Stimulated activated naive B cell treated with anti-CD40 and anti-IgM and Interleukin-4, amounts not matched to agents 10 μg/mL and 1 μg/mL and 100 μg/mL, for 72 hours (primary cell): ENCODE measurements at regions not wholly inside any gene's neighbourhood (a gene's known extent, or its start where the extent isn't known, plus 50 kb on each side); places are given as distances from the start of the nearest gene placed in this dataset.

Experiments used
- ATAC-seq, 2 donors: fragments of 150-1000 bp; cut with Tn5 transposase; replicated peaks; 2 replicates each; pipeline ENCODE4 v1.10.0; 2021; ENCODE audit warnings: moderate library complexity in 1 of 2
- DNase-seq: peaks from one replicate; pipeline ENCODE4 v3.0.0; 2021
- H3K27ac Mint-ChIP-seq: one replicate; pipeline ENCODE4 v1.8.0; 2022; ENCODE audit warnings: mild to moderate bottlenecking, mixed read lengths
- H3K27me3 Mint-ChIP-seq, 2 donors: one replicate each; pipeline ENCODE4 v1.8.0; 2022; ENCODE audit warnings: mixed read lengths in 2 of 2
- H3K36me3 Mint-ChIP-seq, 2 donors: one replicate each; pipeline ENCODE4 v1.8.0; 2022; ENCODE audit warnings: mixed read lengths in 2 of 2, mild to moderate bottlenecking in 1 of 2
- H3K4me1 Mint-ChIP-seq, 2 donors: one replicate each; pipeline ENCODE4 v1.8.0; 2022; ENCODE audit warnings: mixed read lengths in 2 of 2, mild to moderate bottlenecking in 1 of 2
- H3K4me3 Mint-ChIP-seq, 2 donors: one replicate each; pipeline ENCODE4 v1.8.0; 2022; ENCODE audit warnings: mild to moderate bottlenecking in 2 of 2, mixed read lengths in 2 of 2, moderate library complexity in 1 of 2
- H3K9me3 Mint-ChIP-seq, 2 donors: one replicate each; pipeline ENCODE4 v1.8.0; 2022; ENCODE audit warnings: mixed read lengths in 2 of 2, mild to moderate bottlenecking in 1 of 2

DNA sequence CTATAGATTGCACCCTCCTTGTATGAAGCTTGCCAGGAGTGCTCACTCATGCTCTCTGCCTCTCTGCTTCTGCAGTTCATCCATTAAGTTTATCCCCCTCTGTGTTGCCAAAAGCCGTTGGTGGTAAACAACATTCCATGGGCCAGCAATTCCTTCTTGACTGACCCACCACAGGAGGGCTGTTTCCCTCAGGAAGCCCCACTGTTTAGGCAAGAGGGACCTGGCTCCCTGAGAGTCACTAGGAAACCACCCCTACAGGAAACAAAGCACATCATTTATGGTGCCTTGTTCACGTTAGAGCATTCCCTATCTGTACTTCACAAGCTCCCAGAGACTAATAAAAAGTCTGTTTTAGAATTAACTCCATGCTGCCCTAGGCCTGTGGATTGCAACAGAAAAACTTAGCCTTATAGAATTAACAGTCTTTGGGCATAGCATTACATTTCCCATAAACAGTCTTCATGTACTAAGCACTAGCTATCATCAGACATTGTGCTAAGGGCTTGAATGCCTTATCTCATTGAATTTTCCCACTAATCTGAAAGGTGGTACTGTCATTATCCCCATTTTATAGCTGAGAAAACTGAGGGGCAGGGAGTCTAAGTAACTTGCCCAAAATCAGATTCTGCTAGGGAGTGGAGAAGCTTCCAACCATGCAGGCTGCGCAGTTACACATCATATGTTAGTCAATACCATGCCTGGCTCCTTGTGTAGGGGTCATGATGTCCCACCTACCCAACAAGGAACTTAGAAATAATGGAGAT is 149.9 kb downstream of the SHQ1 start:
- H3K4me1 Mint-ChIP-seq: peaks cover 0 to 2% of the 10 kb centered on the region in 2 donors
- ATAC-seq (no peak), DNase-seq (no peak)
- no peak overlapping the region for H3K27ac Mint-ChIP-seq
- no peaks in the 10 kb centered on the region for H3K36me3 Mint-ChIP-seq
- H3K27me3 Mint-ChIP-seq: peaks cover 12 to 47% of the 10 kb centered on the region in 2 donors
- H3K9me3 Mint-ChIP-seq: no peaks in the 10 kb centered on the region
- H3K4me3 Mint-ChIP-seq: no peak overlapping the region

DNA sequence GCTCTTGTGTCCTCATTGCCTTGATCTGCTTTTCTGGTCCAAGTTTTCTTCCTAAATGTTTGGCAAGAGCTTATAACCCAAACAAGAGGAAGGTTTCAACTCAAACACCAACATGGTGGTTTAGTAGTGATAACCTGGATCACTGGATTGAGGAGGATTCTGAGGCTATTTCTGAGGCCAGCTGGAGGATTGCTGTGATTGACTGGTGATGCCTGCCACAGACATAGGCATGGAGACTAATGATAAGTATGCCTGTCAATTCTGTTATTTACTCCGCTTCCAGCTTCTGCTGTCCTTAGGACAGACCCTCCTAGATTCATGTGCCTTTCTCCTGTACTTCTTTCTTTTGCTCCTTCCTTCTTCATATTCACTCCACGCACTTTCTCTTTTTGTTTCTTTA is 150.5 kb downstream of the SHQ1 start:
- Mint-ChIP-seq H3K9me3 (no peaks in the 10 kb centered on the region), H3K4me3 (no peak overlapping the region), H3K4me1 (peaks cover 0 to 3% of the 10 kb centered on the region in 2 donors), H3K36me3 (no peaks in the 10 kb centered on the region), H3K27me3 (peaks cover 8 to 42% of the 10 kb centered on the region in 2 donors), H3K27ac (no peak overlapping the region)
- no peak for ATAC-seq
- no peak for DNase-seq

DNA sequence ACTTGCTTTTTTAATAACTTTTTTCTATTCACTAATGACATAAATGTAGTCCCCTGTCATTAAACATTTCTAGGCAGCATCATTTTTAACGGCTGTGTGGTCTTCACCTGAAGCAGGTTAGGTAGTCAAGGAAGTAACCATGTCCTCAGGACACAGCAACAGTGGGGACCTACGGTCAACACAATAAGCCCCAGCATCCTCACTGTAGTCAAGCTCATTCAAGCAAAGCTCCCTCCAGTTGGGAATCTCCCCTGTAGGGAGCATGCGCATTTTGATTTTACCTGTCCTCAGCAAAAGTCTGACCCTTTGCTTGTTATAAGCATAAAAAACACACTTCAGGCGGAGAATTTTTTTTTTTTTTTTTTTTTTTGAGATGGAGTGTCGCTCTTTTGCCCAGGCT is 151.4 kb downstream of the SHQ1 start:
- Mint-ChIP-seq H3K9me3 (no peaks in the 10 kb centered on the region), H3K4me3 (no peak overlapping the region), H3K27me3 (peaks cover 10 to 39% of the 10 kb centered on the region in 2 donors), H3K36me3 (peaks cover 0 to 3% of the 10 kb centered on the region in 2 donors), H3K27ac (no peak overlapping the region), H3K4me1 (peaks cover 0 to 3% of the 10 kb centered on the region in 2 donors)
- DNase-seq (no peak), ATAC-seq (no peak)

DNA sequence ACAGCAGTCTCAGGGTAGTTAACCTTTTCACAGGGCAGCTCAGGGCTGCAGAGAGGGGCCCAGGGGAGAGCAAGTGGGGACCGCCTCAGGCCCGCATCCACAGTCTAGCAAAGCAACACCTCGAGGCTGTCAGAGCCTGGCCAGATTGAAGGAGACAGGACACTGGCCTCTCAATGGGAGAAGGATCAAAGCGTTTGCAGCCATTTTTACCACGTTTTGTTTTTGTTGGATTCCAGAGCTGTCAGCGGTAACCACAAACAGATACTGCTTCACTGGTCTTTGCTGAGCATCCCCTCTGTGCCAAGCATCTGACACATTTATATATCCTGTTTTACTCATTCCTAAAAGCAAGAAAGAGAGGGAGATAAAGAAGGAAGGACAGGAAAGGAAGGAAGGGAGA is 153.8 kb downstream of the SHQ1 start:
- Mint-ChIP-seq H3K4me3 (no peak overlapping the region), H3K9me3 (no peaks in the 10 kb centered on the region), H3K36me3 (peaks cover 0 to 4% of the 10 kb centered on the region in 2 donors), H3K27me3 (peaks cover 5 to 27% of the 10 kb centered on the region in 2 donors), H3K27ac (no peak overlapping the region), H3K4me1 (peaks cover 0 to 2% of the 10 kb centered on the region in 2 donors)
- no peak for ATAC-seq
- no peak for DNase-seq

DNA sequence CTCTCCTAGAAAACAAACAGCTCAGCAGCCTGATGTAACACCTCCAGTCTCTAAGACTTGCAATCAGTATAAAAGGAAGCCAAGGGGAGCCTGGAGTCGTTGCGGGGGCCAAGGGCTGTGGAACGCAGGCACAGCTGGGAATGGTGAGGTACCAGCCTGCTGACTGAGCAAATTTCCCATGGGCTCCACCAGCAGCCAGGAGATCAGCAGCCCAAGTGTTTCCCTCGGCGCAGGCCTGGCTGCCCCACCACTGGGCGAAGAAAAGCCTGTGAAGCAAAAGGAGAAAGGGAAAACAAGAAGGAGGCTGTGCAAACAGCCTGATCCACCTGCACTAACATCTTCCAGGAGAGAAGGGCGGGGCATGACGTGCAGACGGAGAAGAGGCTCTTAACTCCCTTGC is 155.3 kb downstream of the SHQ1 start:
- peaks cover 2 to 6% of the 10 kb centered on the region in 2 donors for H3K4me1 Mint-ChIP-seq
- no peak for DNase-seq
- ATAC-seq: no peak
- H3K9me3 Mint-ChIP-seq: no peaks in the 10 kb centered on the region
- H3K27ac Mint-ChIP-seq: no peak overlapping the region
- no peak overlapping the region for H3K4me3 Mint-ChIP-seq
- H3K36me3 Mint-ChIP-seq: peaks cover 0 to 4% of the 10 kb centered on the region in 2 donors
- peaks cover 5 to 23% of the 10 kb centered on the region in 2 donors for H3K27me3 Mint-ChIP-seq

DNA sequence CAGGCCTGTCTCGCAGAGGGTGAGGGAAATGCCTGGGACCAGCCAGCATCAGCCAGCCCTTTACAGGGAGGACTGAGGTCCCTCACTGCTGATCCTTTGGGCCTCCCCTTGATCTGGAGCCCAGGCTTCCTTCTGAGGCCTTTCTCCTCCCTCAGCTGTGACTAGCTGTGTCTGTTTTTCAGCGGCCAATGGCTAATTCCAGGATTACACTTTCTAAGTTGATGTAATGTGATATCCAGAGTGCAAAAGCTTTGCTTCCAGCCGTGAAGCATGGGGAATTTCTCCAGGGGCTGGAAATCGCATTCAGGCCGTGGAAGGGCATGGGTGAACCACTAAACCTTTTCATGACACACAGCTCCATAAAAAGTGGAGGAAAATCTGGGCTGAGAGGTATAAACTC is 157.6 kb downstream of the SHQ1 start:
- DNase-seq: no peak
- ATAC-seq: no peak
- peaks cover 5 to 10% of the 10 kb centered on the region in 2 donors for H3K27me3 Mint-ChIP-seq
- no peaks in the 10 kb centered on the region for H3K9me3 Mint-ChIP-seq
- H3K4me3 Mint-ChIP-seq: no peak overlapping the region
- H3K36me3 Mint-ChIP-seq: peaks cover 0 to 4% of the 10 kb centered on the region in 2 donors
- H3K4me1 Mint-ChIP-seq: peaks cover 2 to 6% of the 10 kb centered on the region in 2 donors
- no peak overlapping the region for H3K27ac Mint-ChIP-seq

DNA sequence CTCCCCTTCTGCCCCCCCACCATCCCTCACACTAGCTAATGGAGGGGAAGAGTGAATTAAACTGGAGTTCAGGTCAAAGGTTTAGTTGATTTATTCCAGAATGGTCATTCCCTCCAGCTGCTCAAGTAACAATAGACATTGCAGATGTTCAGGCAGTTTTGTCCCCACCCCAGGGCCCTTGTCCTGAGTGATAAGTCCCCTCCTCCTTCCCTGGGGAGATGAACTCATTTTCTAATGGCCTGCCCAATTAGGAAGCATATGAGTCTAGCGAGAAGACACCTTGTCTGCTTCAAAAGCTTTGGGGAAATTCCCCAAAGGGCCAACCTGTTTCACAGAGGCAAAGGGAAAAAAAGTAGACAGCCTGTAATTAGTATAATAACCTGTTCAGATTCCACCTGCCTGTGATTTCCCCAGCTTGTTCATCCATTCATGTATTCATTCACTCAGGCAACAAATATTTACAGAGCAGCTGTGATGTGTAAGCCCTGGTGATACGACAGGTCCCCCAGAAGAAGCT is 165.3 kb downstream of the SHQ1 start:
- ATAC-seq (peak; percentile 85 to 87), DNase-seq (peak; percentile 47)
- Mint-ChIP-seq H3K36me3 (no peaks in the 10 kb centered on the region), H3K27ac (no peak overlapping the region), H3K9me3 (no peaks in the 10 kb centered on the region), H3K27me3 (peaks cover 23 to 26% of the 10 kb centered on the region in 2 donors), H3K4me3 (no peak overlapping the region), H3K4me1 (peaks cover 24 to 27% of the 10 kb centered on the region in 2 donors)

DNA sequence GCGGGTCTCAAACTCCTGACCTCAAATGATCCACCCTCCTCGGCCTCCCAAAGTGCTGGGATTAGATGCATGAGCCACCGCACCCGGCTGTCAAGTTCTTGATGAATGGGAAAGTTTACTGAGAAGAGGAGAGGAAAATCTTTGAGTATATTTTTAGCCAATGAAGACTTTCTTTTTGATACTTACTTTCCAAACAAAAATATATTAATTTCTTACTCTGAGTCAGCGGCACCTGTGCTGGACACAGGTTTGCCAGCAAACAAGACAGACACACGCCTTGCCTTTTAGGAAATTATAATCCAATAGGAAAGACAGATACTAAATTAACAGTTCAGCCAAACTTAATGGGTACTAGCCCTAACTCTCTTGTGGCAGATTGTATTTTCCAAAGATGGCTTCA is 166.6 kb downstream of the SHQ1 start:
- Mint-ChIP-seq H3K27ac (no peak overlapping the region), H3K4me1 (peaks cover 24 to 27% of the 10 kb centered on the region in 2 donors), H3K36me3 (no peaks in the 10 kb centered on the region), H3K9me3 (no peaks in the 10 kb centered on the region), H3K4me3 (no peak overlapping the region), H3K27me3 (peaks cover 32% of the 10 kb centered on the region in 2 donors)
- ATAC-seq: no peak
- no peak for DNase-seq

DNA sequence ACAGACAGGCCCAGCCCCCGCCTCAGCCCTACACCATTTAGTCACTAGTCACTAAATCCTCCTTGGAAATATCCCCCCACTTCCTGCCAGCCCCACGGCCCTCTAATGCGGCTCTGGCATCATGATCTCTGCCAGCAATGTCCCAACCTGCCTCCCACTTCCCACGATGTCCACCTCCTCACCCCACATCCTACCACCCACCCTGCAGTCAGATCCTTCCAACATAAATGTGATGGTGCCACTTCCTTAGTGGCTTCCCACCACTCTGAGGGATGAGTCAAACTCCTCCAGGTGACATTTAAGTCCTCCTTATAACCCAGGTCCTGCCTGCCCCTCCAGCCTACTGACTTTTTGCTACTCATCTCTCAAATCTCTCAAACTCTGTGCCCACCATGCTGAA is 167.5 kb downstream of the SHQ1 start:
- H3K27me3 Mint-ChIP-seq: peaks cover 32% of the 10 kb centered on the region in 2 donors
- H3K4me1 Mint-ChIP-seq: peaks cover 24 to 27% of the 10 kb centered on the region in 2 donors
- H3K36me3 Mint-ChIP-seq: no peaks in the 10 kb centered on the region
- peak overlapping the region in 1 of 2 donors; percentile 15 for H3K4me3 Mint-ChIP-seq
- peak overlapping the region; percentile 14 for H3K27ac Mint-ChIP-seq
- ATAC-seq (no peak), DNase-seq (no peak)
- no peaks in the 10 kb centered on the region for H3K9me3 Mint-ChIP-seq

DNA sequence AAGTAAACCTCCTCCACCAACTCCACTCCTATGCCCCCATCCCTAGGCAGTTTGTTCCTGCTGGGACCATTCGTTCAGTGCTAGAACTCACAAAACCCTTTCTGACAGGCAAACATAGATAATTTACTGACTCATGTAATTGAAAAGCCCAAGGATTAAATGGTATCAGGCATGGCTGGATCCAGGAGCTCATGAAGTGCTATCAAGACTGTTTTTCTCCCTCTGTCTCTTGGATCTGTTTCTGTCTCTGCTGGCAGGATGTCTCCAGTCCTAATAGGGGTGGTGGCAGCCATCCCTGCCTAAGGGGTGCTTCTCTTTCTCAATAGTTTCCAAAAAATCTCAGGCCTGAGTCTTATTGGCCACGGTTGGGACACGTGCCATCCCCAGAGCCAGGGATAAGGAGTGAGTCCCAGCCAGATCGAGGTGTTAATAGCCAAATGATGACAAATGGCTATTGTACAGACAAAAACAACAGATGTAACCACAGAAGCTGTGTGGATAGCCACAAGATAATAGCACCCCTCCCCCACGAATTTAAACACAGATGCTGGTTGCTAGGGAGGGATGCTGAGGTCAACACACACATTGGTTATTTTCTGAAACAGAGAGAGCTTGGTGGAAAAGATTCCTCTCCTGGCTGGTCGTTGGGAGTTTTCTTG is 168.6 kb downstream of the SHQ1 start:
- Mint-ChIP-seq H3K27me3 (peaks cover 24 to 32% of the 10 kb centered on the region in 2 donors), H3K9me3 (peaks cover 0 to 2% of the 10 kb centered on the region in 2 donors), H3K36me3 (no peaks in the 10 kb centered on the region), H3K4me1 (peaks cover 24 to 27% of the 10 kb centered on the region in 2 donors), H3K4me3 (no peak overlapping the region), H3K27ac (no peak overlapping the region)
- ATAC-seq: no peak
- DNase-seq: no peak

DNA sequence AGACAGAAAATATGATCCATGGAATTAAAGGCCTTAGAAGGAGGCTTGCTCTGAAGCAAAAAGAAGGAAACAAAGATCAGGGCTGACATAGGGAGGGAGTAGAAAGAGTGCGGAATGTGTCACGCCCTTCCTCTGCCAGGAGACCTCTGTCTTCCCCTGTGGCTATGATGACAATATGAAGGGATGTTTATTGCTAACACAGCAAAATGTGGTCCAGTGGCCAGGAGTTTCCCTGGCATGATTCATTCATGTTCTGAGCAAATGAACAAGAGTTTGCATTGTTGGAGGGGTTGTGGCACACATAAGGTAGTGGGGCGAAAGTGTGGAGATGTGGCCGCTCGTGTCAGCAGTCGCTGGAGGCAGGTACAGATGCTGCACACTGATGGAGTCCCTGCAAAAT is 169.4 kb downstream of the SHQ1 start:
- peaks cover 24 to 27% of the 10 kb centered on the region in 2 donors for H3K4me1 Mint-ChIP-seq
- no peak overlapping the region for H3K27ac Mint-ChIP-seq
- H3K36me3 Mint-ChIP-seq: no peaks in the 10 kb centered on the region
- peaks cover 21 to 29% of the 10 kb centered on the region in 2 donors for H3K27me3 Mint-ChIP-seq
- peak in 1 of 2 donors; percentile 46 for ATAC-seq
- DNase-seq: no peak
- no peak overlapping the region for H3K4me3 Mint-ChIP-seq
- peaks cover 0 to 2% of the 10 kb centered on the region in 2 donors for H3K9me3 Mint-ChIP-seq

DNA sequence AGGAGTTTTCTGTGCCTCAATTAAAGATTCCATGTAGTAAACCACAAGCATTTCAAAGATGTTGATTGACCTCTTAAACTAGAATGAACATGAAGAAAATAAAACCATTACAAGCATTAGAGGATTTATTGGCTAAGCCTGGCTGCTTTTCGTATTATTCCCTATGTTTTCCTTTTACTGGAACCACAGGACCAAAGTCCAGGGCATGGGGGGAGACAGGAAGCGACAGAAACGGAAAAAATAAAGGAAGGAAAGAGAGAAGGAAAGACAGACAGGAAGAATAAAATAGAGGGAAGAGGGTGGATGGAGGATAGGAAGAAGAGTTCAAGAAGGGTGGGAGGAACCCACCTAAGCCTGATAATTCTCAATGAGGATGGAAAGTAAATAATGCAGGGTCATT is 169.9 kb downstream of the SHQ1 start:
- DNase-seq: no peak
- peaks cover 0 to 2% of the 10 kb centered on the region in 2 donors for H3K9me3 Mint-ChIP-seq
- no peaks in the 10 kb centered on the region for H3K36me3 Mint-ChIP-seq
- ATAC-seq: no peak
- peaks cover 27 to 30% of the 10 kb centered on the region in 2 donors for H3K4me1 Mint-ChIP-seq
- H3K27me3 Mint-ChIP-seq: peaks cover 21 to 29% of the 10 kb centered on the region in 2 donors
- no peak overlapping the region for H3K4me3 Mint-ChIP-seq
- H3K27ac Mint-ChIP-seq: peak overlapping the region; percentile 0

DNA sequence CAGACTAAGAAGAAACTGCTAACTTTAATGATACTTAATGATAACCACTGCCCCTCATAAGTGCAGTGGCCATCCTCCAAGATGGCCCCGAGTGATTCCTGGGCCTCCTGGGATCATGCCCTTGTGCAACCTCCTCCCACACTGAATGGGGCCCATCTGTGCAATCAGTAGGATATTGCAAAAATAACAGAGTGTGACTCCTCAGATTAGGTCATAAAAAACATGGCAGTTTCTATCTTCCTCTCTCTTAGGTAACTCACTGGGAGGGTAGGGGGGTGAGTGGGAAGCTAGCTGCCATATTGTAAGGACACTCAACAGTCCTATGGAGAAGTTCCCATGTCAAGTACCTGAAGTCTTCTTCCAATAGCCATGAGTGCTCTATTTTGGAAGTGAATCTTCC is 173.0 kb downstream of the SHQ1 start:
- H3K4me3 Mint-ChIP-seq: no peak overlapping the region
- H3K27ac Mint-ChIP-seq: no peak overlapping the region
- no peaks in the 10 kb centered on the region for H3K36me3 Mint-ChIP-seq
- H3K27me3 Mint-ChIP-seq: peaks cover 31 to 34% of the 10 kb centered on the region in 2 donors
- no peak for DNase-seq
- H3K9me3 Mint-ChIP-seq: peaks cover 0 to 2% of the 10 kb centered on the region in 2 donors
- peaks cover 24 to 30% of the 10 kb centered on the region in 2 donors for H3K4me1 Mint-ChIP-seq
- no peak for ATAC-seq

DNA sequence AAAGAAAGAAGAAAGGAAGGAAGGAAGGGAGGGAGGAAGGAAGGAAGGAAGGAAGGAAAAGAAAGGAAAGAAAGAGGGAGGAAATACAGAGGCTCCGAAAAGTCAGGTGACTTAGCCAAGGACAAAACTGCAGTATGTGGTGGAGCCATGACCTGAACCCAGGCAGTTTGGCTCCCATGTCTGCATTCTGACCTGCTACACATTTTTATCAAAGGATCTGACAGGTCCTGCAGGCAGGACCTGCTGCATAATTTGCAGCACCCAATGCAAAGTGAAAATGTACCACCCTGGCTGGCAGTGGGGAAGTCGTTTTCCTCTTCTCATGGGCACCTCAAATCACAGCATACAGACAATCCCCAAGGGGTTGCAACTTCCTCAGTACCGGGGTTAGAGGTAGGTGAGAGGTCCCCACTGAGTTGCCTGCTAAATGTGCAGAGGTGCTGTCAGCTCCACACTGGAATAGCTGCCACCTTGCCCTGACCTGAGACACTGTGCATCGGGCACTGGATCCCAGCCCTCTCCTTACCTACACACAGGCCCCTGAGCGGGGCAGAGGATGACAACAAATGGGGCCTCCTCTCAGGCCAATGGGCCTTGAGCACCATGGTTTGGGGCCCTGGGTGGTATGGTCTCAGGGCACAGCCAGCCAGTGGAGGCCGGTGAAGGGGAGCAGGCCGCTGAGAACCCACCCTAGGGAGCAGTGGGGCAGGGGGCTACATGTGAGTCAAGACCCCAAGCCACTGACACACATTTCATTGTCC is 175.1 kb downstream of the SHQ1 start:
- no peaks in the 10 kb centered on the region for H3K36me3 Mint-ChIP-seq
- H3K4me1 Mint-ChIP-seq: peaks cover 18 to 28% of the 10 kb centered on the region in 2 donors
- peaks cover 29 to 45% of the 10 kb centered on the region in 2 donors for H3K27me3 Mint-ChIP-seq
- H3K27ac Mint-ChIP-seq: peak overlapping the region; percentile 17
- no peak overlapping the region for H3K4me3 Mint-ChIP-seq
- ATAC-seq (peak; percentile 82 to 90), DNase-seq (no peak)
- H3K9me3 Mint-ChIP-seq: peaks cover 0 to 2% of the 10 kb centered on the region in 2 donors
